ENCODE measurements at regions not wholly inside any gene's neighbourhood (a gene's known extent, or its start where the extent isn't known, plus 50 kb on each side); places are given as distances from the start of the nearest gene placed in this dataset.

DNA sequence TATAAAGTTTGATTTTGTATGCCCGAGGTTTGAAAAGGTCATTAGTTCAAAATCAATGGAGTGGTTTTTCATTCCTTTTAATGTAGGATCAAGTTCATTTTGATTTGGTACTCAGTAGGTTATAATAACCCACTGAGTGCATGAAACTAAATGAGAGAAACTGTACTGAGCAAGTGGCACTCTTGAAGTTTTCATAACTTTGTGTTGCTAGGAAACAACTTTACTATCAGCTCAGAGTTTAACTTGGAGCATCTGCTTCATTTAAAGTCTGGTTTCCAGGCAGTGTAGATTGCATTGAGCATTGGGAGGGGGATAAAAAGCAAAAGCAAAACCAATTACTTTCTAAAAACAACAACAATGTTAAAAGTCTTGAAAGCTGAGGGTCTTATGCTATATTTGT lies 1361.6 kb upstream of the CHAC2 start:
- H3K27ac Mint-ChIP-seq = no peak overlapping the region

DNA sequence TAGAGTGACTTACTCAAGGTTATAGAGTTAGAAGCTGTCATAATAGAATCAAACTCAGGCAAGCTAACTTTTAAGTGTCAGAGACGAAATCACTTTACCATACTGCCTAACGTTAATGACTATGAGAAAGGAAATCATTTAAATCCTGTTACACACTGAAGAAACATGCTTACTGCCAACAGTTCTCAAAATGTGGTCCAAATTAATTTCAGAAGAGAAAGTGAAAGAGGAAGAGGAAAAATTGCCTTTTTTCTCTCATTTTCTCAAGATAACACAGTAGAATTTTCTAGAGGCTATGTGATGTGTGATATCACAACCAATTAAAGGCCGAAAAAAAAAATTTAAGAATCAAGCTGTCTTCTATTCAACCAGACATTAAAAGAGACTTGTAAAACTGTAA lies 1362.7 kb upstream of the CHAC2 start:
- H3K36me3 ChIP-seq (ENCODE audit: insufficient read depth, low read length) = no peaks in the 10 kb centered on the region
- no peaks in the 10 kb centered on the region for H3K4me1 Mint-ChIP-seq
- no peak overlapping the region for H3K27ac Mint-ChIP-seq
- no peak overlapping the region for H3K27ac ChIP-seq (ENCODE audit: low read depth, low read length)
- H3K9me3 ChIP-seq (ENCODE audit: low read length) = no peaks in the 10 kb centered on the region
- H3K27me3 ChIP-seq (ENCODE audit: insufficient read depth, low read length, poor library complexity, severe bottlenecking) = no peaks in the 10 kb centered on the region
- H3K9me3 Mint-ChIP-seq = peaks cover 4 to 25% (median 5%) of the 10 kb centered on the region in 5 donors
- CTCF ChIA-PET = no interaction called here
- no peaks in the 10 kb centered on the region for H3K36me3 Mint-ChIP-seq
- no peak overlapping the region for H3K4me3 ChIP-seq (ENCODE audit: low read length)
- no peaks in the 10 kb centered on the region for H3K27me3 Mint-ChIP-seq
- POLR2A ChIA-PET = no interaction called here
- no peaks in the 10 kb centered on the region for H3K4me1 ChIP-seq (ENCODE audit: insufficient read depth, low read length)
- no peak overlapping the region for H3K4me3 Mint-ChIP-seq
- no peak for DNase-seq

More for the DNA sequence above, 1361.6 kb upstream of the CHAC2 start:
- Histone ChIP-seq H3K27me3 (ENCODE audit: insufficient read depth, low read length, poor library complexity, severe bottlenecking) (no peaks in the 10 kb centered on the region), H3K27ac (ENCODE audit: low read depth, low read length) (no peak overlapping the region), H3K9me3 (ENCODE audit: low read length) (no peaks in the 10 kb centered on the region), H3K4me3 (ENCODE audit: low read length) (no peak overlapping the region), H3K4me1 (ENCODE audit: insufficient read depth, low read length) (no peaks in the 10 kb centered on the region), H3K36me3 (ENCODE audit: insufficient read depth, low read length) (no peaks in the 10 kb centered on the region)
- Mint-ChIP-seq H3K4me3 (no peak overlapping the region), H3K27me3 (no peaks in the 10 kb centered on the region), H3K36me3 (no peaks in the 10 kb centered on the region), H3K9me3 (peaks cover 0 to 17% (median 5%) of the 10 kb centered on the region in 5 donors), H3K4me1 (no peaks in the 10 kb centered on the region)
- POLR2A ChIA-PET = no interaction called here
- CTCF ChIA-PET = no interaction called here
- no peak for DNase-seq

DNA sequence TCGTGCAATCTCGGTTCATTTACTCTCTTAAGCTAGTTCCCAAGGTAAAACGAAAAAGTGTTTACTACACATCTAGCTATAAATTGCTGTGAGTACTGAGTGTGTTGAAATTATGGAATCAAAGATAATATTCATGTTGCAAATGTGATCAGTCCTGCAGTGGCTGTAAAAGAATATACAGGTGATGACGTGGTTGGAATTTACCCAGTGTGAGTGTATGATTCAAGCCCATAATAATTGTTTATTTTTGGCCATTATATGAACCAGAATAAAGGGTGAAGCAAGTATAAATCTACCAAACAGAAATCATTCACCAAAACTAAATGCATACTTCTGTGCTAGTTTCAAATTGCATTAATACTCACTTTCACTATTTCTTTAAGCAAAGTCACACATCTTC lies 1363.6 kb upstream of the CHAC2 start:
- H3K4me3 Mint-ChIP-seq = no peak overlapping the region
- H3K36me3 Mint-ChIP-seq = no peaks in the 10 kb centered on the region
- no peak overlapping the region for H3K27ac Mint-ChIP-seq
- no peaks in the 10 kb centered on the region for H3K4me1 Mint-ChIP-seq
- Histone ChIP-seq H3K4me1 (ENCODE audit: insufficient read depth, low read length) (no peaks in the 10 kb centered on the region), H3K9me3 (ENCODE audit: low read length) (no peaks in the 10 kb centered on the region), H3K27ac (ENCODE audit: low read depth, low read length) (no peak overlapping the region), H3K27me3 (ENCODE audit: insufficient read depth, low read length, poor library complexity, severe bottlenecking) (no peaks in the 10 kb centered on the region), H3K4me3 (ENCODE audit: low read length) (no peak overlapping the region), H3K36me3 (ENCODE audit: insufficient read depth, low read length) (no peaks in the 10 kb centered on the region)
- no peaks in the 10 kb centered on the region for H3K27me3 Mint-ChIP-seq
- no peak for DNase-seq
- peaks cover 4 to 30% (median 5%) of the 10 kb centered on the region in 5 donors for H3K9me3 Mint-ChIP-seq
- CTCF ChIA-PET = no interaction called here
- POLR2A ChIA-PET = no interaction called here

DNA sequence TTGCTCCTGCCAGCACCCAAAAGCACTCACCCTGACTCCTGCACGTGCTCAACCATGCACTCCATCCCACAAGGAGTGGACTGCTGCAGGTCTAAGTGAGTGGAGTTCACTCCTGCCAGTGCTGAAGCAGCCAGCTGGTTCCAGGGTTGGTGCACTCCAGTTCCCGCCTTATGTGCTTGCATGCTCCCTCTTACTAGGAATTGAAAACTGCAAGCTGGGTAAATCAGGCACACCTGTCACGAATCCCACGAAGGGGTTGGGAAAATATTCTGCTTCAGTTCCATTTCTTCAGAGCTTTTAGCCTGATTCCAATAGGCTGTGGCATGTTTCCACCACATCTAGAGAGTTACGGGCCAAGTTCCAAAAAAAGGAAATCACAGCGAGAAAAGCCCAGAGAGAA lies 1365.5 kb upstream of the CHAC2 start:
- Mint-ChIP-seq H3K27ac (no peak overlapping the region), H3K36me3 (no peaks in the 10 kb centered on the region), H3K27me3 (no peaks in the 10 kb centered on the region), H3K9me3 (peaks cover under 1 to 30% (median 3%) of the 10 kb centered on the region in 5 donors), H3K4me3 (no peak overlapping the region), H3K4me1 (no peaks in the 10 kb centered on the region)
- Histone ChIP-seq H3K27ac (ENCODE audit: low read depth, low read length) (no peak overlapping the region), H3K4me1 (ENCODE audit: insufficient read depth, low read length) (no peaks in the 10 kb centered on the region), H3K9me3 (ENCODE audit: low read length) (no peaks in the 10 kb centered on the region), H3K27me3 (ENCODE audit: insufficient read depth, low read length, poor library complexity, severe bottlenecking) (no peaks in the 10 kb centered on the region), H3K36me3 (ENCODE audit: insufficient read depth, low read length) (no peaks in the 10 kb centered on the region), H3K4me3 (ENCODE audit: low read length) (no peak overlapping the region)
- ChIA-PET POLR2A (no interaction called here), CTCF (no interaction called here)
- DNase-seq = no peak

DNA sequence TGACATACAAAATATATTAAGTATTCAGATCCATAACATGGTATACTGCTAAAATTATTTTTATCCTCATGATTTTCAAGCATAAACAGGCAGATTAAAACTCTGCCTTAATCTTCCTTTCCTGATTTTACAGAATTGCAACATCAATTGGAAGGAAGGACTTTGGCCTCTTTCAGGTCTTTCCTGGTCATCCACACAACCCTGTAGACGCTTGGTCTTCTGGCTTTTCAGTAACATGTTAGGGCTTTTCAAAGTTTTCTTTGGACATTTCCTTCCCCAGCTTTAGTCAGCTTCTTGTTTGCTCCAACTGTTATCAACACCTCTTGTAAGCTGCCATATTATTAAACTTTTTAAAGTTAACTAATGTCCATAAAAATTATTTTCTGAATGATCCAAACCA lies 1364.9 kb upstream of the NRXN1 start:
- H3K27me3 Mint-ChIP-seq = no peaks in the 10 kb centered on the region
- ChIA-PET POLR2A (no interaction called here), CTCF (no interaction called here)
- H3K36me3 Mint-ChIP-seq = no peaks in the 10 kb centered on the region
- Histone ChIP-seq H3K36me3 (ENCODE audit: insufficient read depth, low read length) (no peaks in the 10 kb centered on the region), H3K4me3 (ENCODE audit: low read length) (no peak overlapping the region), H3K9me3 (ENCODE audit: low read length) (no peaks in the 10 kb centered on the region), H3K4me1 (ENCODE audit: insufficient read depth, low read length) (no peaks in the 10 kb centered on the region), H3K27me3 (ENCODE audit: insufficient read depth, low read length, poor library complexity, severe bottlenecking) (no peaks in the 10 kb centered on the region), H3K27ac (ENCODE audit: low read depth, low read length) (no peak overlapping the region)
- no peak overlapping the region for H3K27ac Mint-ChIP-seq
- H3K4me1 Mint-ChIP-seq = no peaks in the 10 kb centered on the region
- no peak for DNase-seq
- peaks cover 0 to 34% (median 5%) of the 10 kb centered on the region in 5 donors for H3K9me3 Mint-ChIP-seq
- no peak overlapping the region for H3K4me3 Mint-ChIP-seq

DNA sequence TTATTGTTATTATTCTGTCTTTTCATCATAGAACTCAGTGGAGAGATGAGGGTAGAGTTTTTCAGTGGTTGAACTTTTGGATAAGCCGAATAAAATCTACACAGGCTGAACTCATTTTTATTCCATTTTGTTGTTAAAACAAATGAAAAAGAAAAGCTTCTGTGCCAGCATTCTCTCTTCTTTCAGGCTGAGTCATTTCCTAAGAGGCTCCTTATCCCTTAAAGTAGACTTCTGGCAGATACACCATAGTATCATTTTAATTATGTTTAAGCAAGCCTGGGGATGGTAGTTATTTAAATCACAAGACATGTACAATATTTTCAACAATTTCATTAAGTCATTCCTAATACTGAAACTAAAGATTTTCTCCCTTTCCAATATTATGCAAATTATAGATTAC lies 1364.0 kb upstream of the NRXN1 start:
- CTCF ChIA-PET = no interaction called here
- no peaks in the 10 kb centered on the region for H3K36me3 Mint-ChIP-seq

DNA sequence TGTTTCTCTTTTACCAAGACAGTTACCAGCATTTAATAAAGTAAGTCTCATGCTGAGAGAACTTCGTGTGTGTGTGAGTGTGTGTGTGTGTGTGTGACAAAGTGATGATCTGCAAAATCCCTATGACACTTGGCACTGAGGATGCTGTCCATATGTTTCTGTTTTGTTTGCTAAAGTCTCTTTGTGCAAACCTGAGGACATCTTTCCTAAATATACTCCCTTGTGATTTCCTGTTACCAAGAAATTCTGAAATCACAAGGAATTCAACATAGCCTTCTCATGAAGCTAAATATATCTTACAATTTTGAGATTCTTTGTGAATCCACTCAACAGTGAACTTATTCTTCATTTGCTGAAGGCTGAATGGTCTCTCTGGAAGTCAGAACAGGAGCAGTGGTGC lies 1359.7 kb upstream of the NRXN1 start:
- H3K4me3 Mint-ChIP-seq = no peak overlapping the region
- no peaks in the 10 kb centered on the region for H3K36me3 ChIP-seq (ENCODE audit: insufficient read depth, low read length)
- no peaks in the 10 kb centered on the region for H3K9me3 ChIP-seq (ENCODE audit: low read length)
- no peak overlapping the region for H3K27ac Mint-ChIP-seq
- no peaks in the 10 kb centered on the region for H3K36me3 Mint-ChIP-seq
- H3K27me3 ChIP-seq (ENCODE audit: insufficient read depth, low read length, poor library complexity, severe bottlenecking) = no peaks in the 10 kb centered on the region
- no peaks in the 10 kb centered on the region for H3K4me1 Mint-ChIP-seq
- H3K4me1 ChIP-seq (ENCODE audit: insufficient read depth, low read length) = no peaks in the 10 kb centered on the region
- no peaks in the 10 kb centered on the region for H3K27me3 Mint-ChIP-seq
- H3K9me3 Mint-ChIP-seq = peaks cover 0 to 31% (median 7%) of the 10 kb centered on the region in 5 donors
- no peak overlapping the region for H3K27ac ChIP-seq (ENCODE audit: low read depth, low read length)
- no peak for DNase-seq
- ChIA-PET CTCF (no interaction called here), POLR2A (no interaction called here)
- H3K4me3 ChIP-seq (ENCODE audit: low read length) = no peak overlapping the region

More for the DNA sequence above, 1364.0 kb upstream of the NRXN1 start:
- Histone ChIP-seq H3K27ac (ENCODE audit: low read depth, low read length) (no peak overlapping the region), H3K4me3 (ENCODE audit: low read length) (no peak overlapping the region), H3K27me3 (ENCODE audit: insufficient read depth, low read length, poor library complexity, severe bottlenecking) (no peaks in the 10 kb centered on the region), H3K9me3 (ENCODE audit: low read length) (no peaks in the 10 kb centered on the region), H3K4me1 (ENCODE audit: insufficient read depth, low read length) (no peaks in the 10 kb centered on the region), H3K36me3 (ENCODE audit: insufficient read depth, low read length) (no peaks in the 10 kb centered on the region)
- peaks cover 0 to 34% (median 5%) of the 10 kb centered on the region in 5 donors for H3K9me3 Mint-ChIP-seq
- H3K27ac Mint-ChIP-seq = no peak overlapping the region
- POLR2A ChIA-PET = no interaction called here
- H3K4me1 Mint-ChIP-seq = no peaks in the 10 kb centered on the region
- H3K27me3 Mint-ChIP-seq = no peaks in the 10 kb centered on the region
- no peak overlapping the region for H3K4me3 Mint-ChIP-seq
- no peak for DNase-seq

DNA sequence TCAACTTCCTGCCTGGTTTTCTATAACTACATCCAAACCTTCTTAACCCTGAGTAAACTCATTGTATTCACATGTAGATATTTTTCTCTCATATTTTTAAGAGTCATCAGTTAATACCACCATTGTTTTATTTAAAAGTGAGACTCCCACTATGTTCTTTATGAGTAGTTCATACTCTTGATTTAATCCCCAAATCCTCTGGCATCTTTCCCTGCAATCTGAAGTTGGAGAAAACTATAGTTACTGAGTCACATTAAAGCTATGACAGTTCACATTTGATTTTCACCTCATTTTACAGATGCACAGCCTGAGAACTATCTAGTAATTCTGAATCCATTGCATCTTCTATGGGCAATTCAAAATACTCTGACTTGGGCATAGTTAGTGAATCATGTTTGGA lies 1358.7 kb upstream of the NRXN1 start:
- Mint-ChIP-seq H3K4me3 (no peak overlapping the region), H3K4me1 (no peaks in the 10 kb centered on the region), H3K9me3 (peaks cover 0 to 31% (median 7%) of the 10 kb centered on the region in 5 donors), H3K36me3 (no peaks in the 10 kb centered on the region), H3K27me3 (no peaks in the 10 kb centered on the region), H3K27ac (no peak overlapping the region)
- Histone ChIP-seq H3K4me3 (ENCODE audit: low read length) (no peak overlapping the region), H3K9me3 (ENCODE audit: low read length) (no peaks in the 10 kb centered on the region), H3K27ac (ENCODE audit: low read depth, low read length) (no peak overlapping the region), H3K27me3 (ENCODE audit: insufficient read depth, low read length, poor library complexity, severe bottlenecking) (no peaks in the 10 kb centered on the region), H3K36me3 (ENCODE audit: insufficient read depth, low read length) (no peaks in the 10 kb centered on the region), H3K4me1 (ENCODE audit: insufficient read depth, low read length) (no peaks in the 10 kb centered on the region)
- CTCF ChIA-PET = no interaction called here
- POLR2A ChIA-PET = no interaction called here
- DNase-seq = no peak

DNA sequence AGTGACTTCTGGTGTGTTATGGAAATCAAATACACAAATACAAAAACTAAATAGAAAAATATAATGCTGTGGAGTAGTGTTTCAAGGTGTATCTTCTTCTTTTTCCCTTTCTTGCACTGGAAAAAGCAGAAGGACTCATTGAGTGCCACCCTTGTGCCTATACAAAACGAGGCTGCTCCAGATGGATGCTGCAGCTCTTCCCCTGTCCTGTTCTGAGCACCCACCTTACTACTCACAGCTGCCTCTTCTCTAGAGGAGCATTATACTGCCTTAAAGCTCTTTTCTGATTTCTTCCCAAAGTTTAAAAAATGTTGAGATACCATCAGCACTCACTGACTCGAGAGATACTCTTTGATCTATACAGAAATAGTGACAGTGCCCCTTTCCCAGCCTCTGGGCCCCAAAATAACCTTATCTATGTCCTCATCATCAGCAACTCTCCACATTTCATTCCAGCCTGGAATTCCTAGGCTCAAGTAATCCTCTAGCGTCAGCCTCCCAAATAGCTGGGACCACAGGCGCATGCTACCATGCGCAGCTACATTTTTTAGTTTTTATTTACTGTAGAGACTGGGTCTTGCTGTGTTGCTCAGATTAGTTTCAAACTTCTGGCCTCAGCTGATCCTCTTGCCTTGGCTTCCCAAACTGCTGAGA lies 1356.1 kb upstream of the NRXN1 start:
- Histone ChIP-seq H3K4me1 (ENCODE audit: insufficient read depth, low read length) (no peaks in the 10 kb centered on the region), H3K27ac (ENCODE audit: low read depth, low read length) (no peak overlapping the region), H3K36me3 (ENCODE audit: insufficient read depth, low read length) (no peaks in the 10 kb centered on the region), H3K4me3 (ENCODE audit: low read length) (no peak overlapping the region), H3K9me3 (ENCODE audit: low read length) (no peaks in the 10 kb centered on the region), H3K27me3 (ENCODE audit: insufficient read depth, low read length, poor library complexity, severe bottlenecking) (no peaks in the 10 kb centered on the region)
- POLR2A ChIA-PET = no interaction called here
- CTCF ChIA-PET = no interaction called here
- no peak overlapping the region for H3K4me3 Mint-ChIP-seq
- H3K9me3 Mint-ChIP-seq = peaks cover 0 to 26% (median 7%) of the 10 kb centered on the region in 5 donors
- no peaks in the 10 kb centered on the region for H3K4me1 Mint-ChIP-seq
- no peak overlapping the region for H3K27ac Mint-ChIP-seq
- no peaks in the 10 kb centered on the region for H3K27me3 Mint-ChIP-seq
- DNase-seq = no peak
- H3K36me3 Mint-ChIP-seq = no peaks in the 10 kb centered on the region

All from CD8-positive, alpha-beta memory T cell (primary cell).